Panc1 (cell line): ENCODE measurements at regions not wholly inside any gene's neighbourhood (a gene's known extent, or its start where the extent isn't known, plus 50 kb on each side); places are given as distances from the start of the nearest gene placed in this dataset.

Experiments
- ATAC-seq: fragments of 200-7000 bp; cut with Tn5 transposase; 2 replicates; pipeline ENCODE4 v1.9.1; 2020; ENCODE audit warnings: mild to moderate bottlenecking, moderate library complexity
- BruUV-seq: library from RNA; stranded (reverse); fragments of 400-500 nt; replicated peaks from 2 replicates; lab custom pipeline; 2021; lab: Mats Ljungman, UMichigan
- CTCF ChIA-PET: fragments of 300-600 bp; sonication (Branson Sonifier 250); formaldehyde crosslinking; loops from one replicate; lab custom pipeline; 2022; ENCODE audit warnings: antibody characterized with exemption; lab: Charles Lee
- POLR2A ChIA-PET: fragments of 300-600 bp; sonication (Branson Sonifier 250); formaldehyde crosslinking; loops from one replicate; lab custom pipeline; 2022; ENCODE audit warnings: antibody characterized with exemption; lab: Charles Lee
- DNase-seq: peaks from one replicate; pipeline ENCODE4 v3.0.0-alpha.2; 2010; ENCODE audit warnings: low read depth, low spot score
- H3K27ac ChIP-seq: 2 replicates; pipeline ENCODE4 v1.5.1; 2011; ENCODE audit warnings: mild to moderate bottlenecking, low read length, inconsistent platforms
- H3K27me3 ChIP-seq: fragments of 200-500 bp; sonication (Bioruptor generic); 2 replicates; pipeline ENCODE4 v1.6.0; 2014; ENCODE audit warnings: low read length, inconsistent platforms; ENCODE audit not compliant: control insufficient read depth, insufficient read depth
- H3K36me3 ChIP-seq: fragments of 200-500 bp; sonication (Bioruptor generic); 2 replicates; pipeline ENCODE4 v1.5.1; 2014; ENCODE audit warnings: inconsistent platforms, mild to moderate bottlenecking, low read length, moderate library complexity; ENCODE audit not compliant: control insufficient read depth, insufficient read depth
- H3K4me1 ChIP-seq: 2 replicates; pipeline ENCODE4 v1.5.1; 2011; ENCODE audit warnings: inconsistent platforms, mild to moderate bottlenecking, low read length, moderate library complexity; ENCODE audit not compliant: control insufficient read depth, insufficient read depth
- H3K4me3 ChIP-seq, 2 experiments: 2 replicates each; pipeline ENCODE4 v1.5.1; 2011 to 2012; ENCODE audit warnings: low read depth in 2 of 2, low read length in 2 of 2, mild to moderate bottlenecking in 2 of 2, inconsistent platforms in 1 of 2, moderate library complexity in 1 of 2
- H3K9me3 ChIP-seq: fragments of 200-500 bp; sonication (Bioruptor generic); 2 replicates; pipeline ENCODE4 v1.5.1; 2014; ENCODE audit warnings: low read depth, mild to moderate bottlenecking, inconsistent platforms, low read length, moderate library complexity; ENCODE audit not compliant: control insufficient read depth, insufficient read depth
- POLR2AphosphoS5 ChIP-seq: IDR thresholded peaks from 2 replicates; pipeline ENCODE4 v1.6.1; 2012; ENCODE audit warnings: mild to moderate bottlenecking, low read depth, low read length, moderate library complexity
- REST ChIP-seq, 2 experiments: IDR thresholded peaks; 2 replicates each; pipeline ENCODE4 v1.6.1; 2011 to 2012; ENCODE audit warnings: low read depth in 2 of 2, control low read depth in 1 of 2, low read length in 1 of 2, mild to moderate bottlenecking in 1 of 2, moderate library complexity in 1 of 2; ENCODE audit not compliant: insufficient read depth in 1 of 2
- SIN3A ChIP-seq: IDR thresholded peaks from 2 replicates; pipeline ENCODE4 v1.6.1; 2012; ENCODE audit warnings: low read depth, mild to moderate bottlenecking, low read length, moderate library complexity, borderline replicate concordance; ENCODE audit not compliant: insufficient read depth
- TCF7L2 ChIP-seq: IDR thresholded peaks from 2 replicates; pipeline ENCODE4 v1.6.1; 2011; ENCODE audit warnings: mild to moderate bottlenecking, low read depth, low read length, inconsistent platforms
- in situ Hi-C: cut with HindIII; loops from 2 replicates; pipeline ENCODE4 v1.10.0; 2016; ENCODE audit warnings: low sequenced_read_pairs, low pct_unique_long_range_greater_than_20kb
- intact Hi-C: fragments of 100-400 bp; cut with micrococcal nuclease; formaldehyde crosslinking; loops from one replicate; pipeline ENCODE4 v1.10.0; 2022; ENCODE audit not compliant: unreplicated experiment
- TF ChIP-seq, protein P1 (sequence below): fragments of 450-650 bp; IDR thresholded peaks from 2 replicates; pipeline ENCODE4 v1.5.1; 2017; ENCODE audit warnings: mild to moderate bottlenecking

GRCh38 chr3:99542767-99543518 is 95.5 kb upstream of the COL8A1 start:
- Histone ChIP-seq H3K4me3 (no peak overlapping the region), H3K4me1 (no peaks in the 10 kb centered on the region), H3K9me3 (no peaks in the 10 kb centered on the region), H3K27ac (no peak overlapping the region), H3K27me3 (no peaks in the 10 kb centered on the region), H3K36me3 (no peaks in the 10 kb centered on the region)
- CTCF ChIA-PET, result no interaction called here
- intact Hi-C loops, result no loop called here
- POLR2A ChIA-PET, result no interaction called here
- TF ChIP-seq REST (IDR thresholded peaks at IDR 0.05; ENCODE audit: insufficient read depth in 1 of 2, low read depth in 2 of 2, low read length in 1 of 2) (no peak), TCF7L2 (no peak), POLR2AphosphoS5 (no peak), SIN3A (no peak)
- TF ChIP-seq, protein P1, sequence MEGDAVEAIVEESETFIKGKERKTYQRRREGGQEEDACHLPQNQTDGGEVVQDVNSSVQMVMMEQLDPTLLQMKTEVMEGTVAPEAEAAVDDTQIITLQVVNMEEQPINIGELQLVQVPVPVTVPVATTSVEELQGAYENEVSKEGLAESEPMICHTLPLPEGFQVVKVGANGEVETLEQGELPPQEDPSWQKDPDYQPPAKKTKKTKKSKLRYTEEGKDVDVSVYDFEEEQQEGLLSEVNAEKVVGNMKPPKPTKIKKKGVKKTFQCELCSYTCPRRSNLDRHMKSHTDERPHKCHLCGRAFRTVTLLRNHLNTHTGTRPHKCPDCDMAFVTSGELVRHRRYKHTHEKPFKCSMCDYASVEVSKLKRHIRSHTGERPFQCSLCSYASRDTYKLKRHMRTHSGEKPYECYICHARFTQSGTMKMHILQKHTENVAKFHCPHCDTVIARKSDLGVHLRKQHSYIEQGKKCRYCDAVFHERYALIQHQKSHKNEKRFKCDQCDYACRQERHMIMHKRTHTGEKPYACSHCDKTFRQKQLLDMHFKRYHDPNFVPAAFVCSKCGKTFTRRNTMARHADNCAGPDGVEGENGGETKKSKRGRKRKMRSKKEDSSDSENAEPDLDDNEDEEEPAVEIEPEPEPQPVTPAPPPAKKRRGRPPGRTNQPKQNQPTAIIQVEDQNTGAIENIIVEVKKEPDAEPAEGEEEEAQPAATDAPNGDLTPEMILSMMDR, result no peak
- ATAC-seq (no peak), DNase-seq (no peak)
- no TSS peak for BruUV-seq
- in situ Hi-C loops, result no loop called here

DNA sequence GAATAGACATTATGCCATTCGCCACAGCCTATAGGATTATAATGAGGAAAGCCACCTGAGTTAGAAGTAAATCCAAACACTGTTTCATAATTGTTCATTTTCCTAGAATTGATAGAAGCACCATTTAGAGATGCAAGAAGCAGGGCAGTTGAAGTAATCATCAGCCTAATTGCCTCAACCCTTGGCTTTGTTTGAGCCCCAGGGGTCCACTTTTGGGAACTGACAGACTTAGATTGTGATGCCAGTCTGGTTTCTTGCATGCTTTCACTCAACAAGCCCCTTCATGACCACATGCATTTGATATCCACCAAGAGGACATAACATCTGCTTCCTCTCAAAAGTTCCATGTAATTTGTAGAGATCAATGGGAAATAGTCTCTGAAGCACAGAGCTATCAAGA is 97.2 kb upstream of the COL8A1 start:
- intact Hi-C loops, result no loop called here

More for the DNA sequence above, 97.2 kb upstream of the COL8A1 start:
- H3K4me1 ChIP-seq, result no peaks in the 10 kb centered on the region
- CTCF ChIA-PET, result no interaction called here
- H3K9me3 ChIP-seq, result no peaks in the 10 kb centered on the region
- POLR2A ChIA-PET, result no interaction called here
- no peak overlapping the region for H3K4me3 ChIP-seq
- ATAC-seq (no peak), DNase-seq (no peak)
- in situ Hi-C loops, result no loop called here
- BruUV-seq, result no TSS peak
- H3K27ac ChIP-seq, result no peak overlapping the region
- TF ChIP-seq REST (IDR thresholded peaks at IDR 0.05; ENCODE audit: insufficient read depth in 1 of 2, low read depth in 2 of 2, low read length in 1 of 2) (no peak), POLR2AphosphoS5 (no peak), TCF7L2 (no peak), SIN3A (no peak)
- TF ChIP-seq, protein P1, result no peak
- no peaks in the 10 kb centered on the region for H3K36me3 ChIP-seq
- no peaks in the 10 kb centered on the region for H3K27me3 ChIP-seq
